H1 (cell line): ENCODE measurements at regions not wholly inside any gene's neighbourhood (a gene's known extent, or its start where the extent isn't known, plus 50 kb on each side); places are given as distances from the start of the nearest gene placed in this dataset.

Experiments used
- ATF3 ChIP-seq: IDR thresholded peaks from 2 replicates; pipeline ENCODE4 v1.6.1; 2011; ENCODE audit warnings: low read depth, mild to moderate bottlenecking, low read length; ENCODE audit not compliant: insufficient read depth
- CBX5 ChIP-seq: fragments of 300-800, 300-1000 bp; sonication (generic); IDR thresholded peaks from 2 replicates; pipeline ENCODE4 v1.7.1; 2016; ENCODE audit warnings: antibody characterized with exemption, low read length, low read depth
- CTCF ChIP-seq, 3 experiments: IDR thresholded peaks; 1 replicate in 2 of 3; 2 replicates in 1 of 3; pipeline versions ENCODE4 v1.5.1 to v1.6.1; 2011; ENCODE audit warnings: low read length in 3 of 3, mild to moderate bottlenecking in 3 of 3, inconsistent platforms in 2 of 3, low read depth in 1 of 3, moderate library complexity in 1 of 3; ENCODE audit not compliant: insufficient read depth in 1 of 3; ENCODE audit errors: control extremely low read depth in 1 of 3
- FOSL1 ChIP-seq: IDR thresholded peaks from 2 replicates; pipeline ENCODE4 v1.6.1; 2011; ENCODE audit warnings: mild to moderate bottlenecking, low read depth, low read length, moderate library complexity; ENCODE audit not compliant: insufficient read depth
- NRF1 ChIP-seq: IDR thresholded peaks from 2 replicates; pipeline ENCODE4 v1.6.1; 2011; ENCODE audit warnings: mild to moderate bottlenecking, low read depth, low read length, improper control_type of control experiment
- POLR2A ChIP-seq, 2 experiments: IDR thresholded peaks; 1 replicate in 1 of 2; 2 replicates in 1 of 2; pipeline ENCODE4 v1.6.1; 2011; ENCODE audit warnings: low read depth in 2 of 2, low read length in 2 of 2, mild to moderate bottlenecking in 2 of 2; ENCODE audit errors: control extremely low read depth in 1 of 2
- RBBP5 ChIP-seq: IDR thresholded peaks from 2 replicates; pipeline ENCODE4 v1.7.1; 2012; ENCODE audit warnings: low read depth, mild to moderate bottlenecking, inconsistent platforms, low read length, moderate library complexity, borderline replicate concordance
- SP1 ChIP-seq: IDR thresholded peaks from 2 replicates; pipeline ENCODE4 v1.6.1; 2011; ENCODE audit warnings: low read depth, low read length
- SRF ChIP-seq: IDR thresholded peaks from 2 replicates; pipeline ENCODE4 v1.6.1; 2011; ENCODE audit warnings: mild to moderate bottlenecking, low read depth, low read length, moderate library complexity
- YY1 ChIP-seq: IDR thresholded peaks from 2 replicates; pipeline ENCODE4 v1.6.1; 2011; ENCODE audit warnings: low read depth, mild to moderate bottlenecking, low read length
- ZNF274 ChIP-seq: IDR thresholded peaks from 2 replicates; pipeline ENCODE4 v1.7.0; 2012; ENCODE audit warnings: low read length, borderline replicate concordance; ENCODE audit errors: extremely low read depth

- TF ChIP-seq SRF (no peak), POLR2A (IDR thresholded peaks at IDR 0.05; ENCODE audit: control extremely low read depth in 1 of 2, low read depth in 2 of 2, low read length in 2 of 2) (no peak), SP1 (no peak), NRF1 (no peak), CBX5 (no peak), FOSL1 (no peak), YY1 (no peak), CTCF (IDR thresholded peaks at IDR 0.05; ENCODE audit: control extremely low read depth in 1 of 3, insufficient read depth in 1 of 3, low read depth in 1 of 3, low read length in 3 of 3) (no peak), RBBP5 (no peak), ZNF274 (no peak), ATF3 (no peak)
Measured at GRCh38 chr3:83632526-83632925, 1326.3 kb upstream of the CADM2 start.
